ENCODE measurements at regions not wholly inside any gene's neighbourhood (a gene's known extent, or its start where the extent isn't known, plus 50 kb on each side); places are given as distances from the start of the nearest gene placed in this dataset.

GRCh38 chr9:7245976-7246580 is 488.3 kb downstream of the KDM4C start:
- DNase-seq (ENCODE audit: low spot score): no peak
- Histone ChIP-seq H3K4me3 (no peak overlapping the region), H3K27ac (no peak overlapping the region)
- TF ChIP-seq, protein P1, sequence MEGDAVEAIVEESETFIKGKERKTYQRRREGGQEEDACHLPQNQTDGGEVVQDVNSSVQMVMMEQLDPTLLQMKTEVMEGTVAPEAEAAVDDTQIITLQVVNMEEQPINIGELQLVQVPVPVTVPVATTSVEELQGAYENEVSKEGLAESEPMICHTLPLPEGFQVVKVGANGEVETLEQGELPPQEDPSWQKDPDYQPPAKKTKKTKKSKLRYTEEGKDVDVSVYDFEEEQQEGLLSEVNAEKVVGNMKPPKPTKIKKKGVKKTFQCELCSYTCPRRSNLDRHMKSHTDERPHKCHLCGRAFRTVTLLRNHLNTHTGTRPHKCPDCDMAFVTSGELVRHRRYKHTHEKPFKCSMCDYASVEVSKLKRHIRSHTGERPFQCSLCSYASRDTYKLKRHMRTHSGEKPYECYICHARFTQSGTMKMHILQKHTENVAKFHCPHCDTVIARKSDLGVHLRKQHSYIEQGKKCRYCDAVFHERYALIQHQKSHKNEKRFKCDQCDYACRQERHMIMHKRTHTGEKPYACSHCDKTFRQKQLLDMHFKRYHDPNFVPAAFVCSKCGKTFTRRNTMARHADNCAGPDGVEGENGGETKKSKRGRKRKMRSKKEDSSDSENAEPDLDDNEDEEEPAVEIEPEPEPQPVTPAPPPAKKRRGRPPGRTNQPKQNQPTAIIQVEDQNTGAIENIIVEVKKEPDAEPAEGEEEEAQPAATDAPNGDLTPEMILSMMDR (IDR thresholded peaks at IDR 0.05): no peak

DNA sequence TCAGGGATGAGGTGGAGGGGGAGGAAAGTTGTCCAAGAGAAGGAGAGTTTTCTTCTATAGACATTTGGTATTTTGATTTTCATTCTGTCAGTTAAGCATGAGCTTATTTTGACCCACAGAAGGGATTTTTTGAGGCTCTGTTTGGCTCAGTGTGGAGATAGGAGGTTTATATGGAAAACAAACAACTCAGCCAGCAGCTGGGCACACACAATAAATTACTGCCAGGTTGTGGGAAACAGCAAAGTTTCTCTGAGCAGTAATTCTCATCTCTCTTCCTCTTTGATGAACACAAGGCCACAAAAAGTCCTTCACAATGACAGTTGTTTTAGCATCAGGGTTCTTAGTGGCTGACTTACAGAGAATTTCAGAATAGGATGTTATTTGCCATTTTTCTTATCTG is 486.1 kb downstream of the KDM4C start:
- TF ChIP-seq, protein P1 (IDR thresholded peaks at IDR 0.05): no peak
- no peak overlapping the region for H3K27ac ChIP-seq
- DNase-seq (ENCODE audit: low spot score): no peak
- H3K4me3 ChIP-seq: no peak overlapping the region

- no peak overlapping the region for H3K27ac ChIP-seq
- DNase-seq (ENCODE audit: low spot score): no peak
- H3K4me3 ChIP-seq: no peak overlapping the region
- TF ChIP-seq, protein P1 (IDR thresholded peaks at IDR 0.05): no peak
Measured at GRCh38 chr9:7242126-7242525, 484.4 kb downstream of the KDM4C start.

DNA sequence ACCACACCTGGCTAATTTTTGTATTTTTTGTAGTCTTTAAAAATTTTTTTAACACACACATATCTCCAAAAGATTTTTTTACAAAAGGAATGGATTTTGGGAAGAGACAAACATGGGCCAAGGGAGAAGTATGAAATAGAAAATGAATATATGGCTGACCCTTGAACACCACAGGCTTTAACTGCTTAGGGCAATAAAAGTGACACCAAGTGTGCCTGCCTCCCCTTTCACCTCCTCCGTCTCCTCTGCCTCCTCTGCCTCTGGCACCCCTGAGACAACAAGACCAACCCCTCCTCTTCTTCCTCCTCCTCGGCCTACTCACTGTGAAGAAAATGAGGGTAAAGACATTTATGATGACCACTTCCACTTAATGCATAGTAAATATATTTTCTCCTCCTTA is 483.9 kb downstream of the KDM4C start:
- Histone ChIP-seq H3K27ac (no peak overlapping the region), H3K4me3 (no peak overlapping the region)
- no peak for DNase-seq (ENCODE audit: low spot score)
- TF ChIP-seq, protein P1 (IDR thresholded peaks at IDR 0.05): no peak

GRCh38 chr9:7240569-7241311 is 483.0 kb downstream of the KDM4C start:
- no peak for DNase-seq (ENCODE audit: low spot score)
- no peak overlapping the region for H3K4me3 ChIP-seq
- TF ChIP-seq, protein P1 (IDR thresholded peaks at IDR 0.05): no peak
- no peak overlapping the region for H3K27ac ChIP-seq

GRCh38 chr9:7239708-7240107 is 481.9 kb downstream of the KDM4C start:
- no peak for DNase-seq (ENCODE audit: low spot score)
- Histone ChIP-seq H3K27ac (no peak overlapping the region), H3K4me3 (no peak overlapping the region)
- TF ChIP-seq, protein P1 (IDR thresholded peaks at IDR 0.05): no peak

DNA sequence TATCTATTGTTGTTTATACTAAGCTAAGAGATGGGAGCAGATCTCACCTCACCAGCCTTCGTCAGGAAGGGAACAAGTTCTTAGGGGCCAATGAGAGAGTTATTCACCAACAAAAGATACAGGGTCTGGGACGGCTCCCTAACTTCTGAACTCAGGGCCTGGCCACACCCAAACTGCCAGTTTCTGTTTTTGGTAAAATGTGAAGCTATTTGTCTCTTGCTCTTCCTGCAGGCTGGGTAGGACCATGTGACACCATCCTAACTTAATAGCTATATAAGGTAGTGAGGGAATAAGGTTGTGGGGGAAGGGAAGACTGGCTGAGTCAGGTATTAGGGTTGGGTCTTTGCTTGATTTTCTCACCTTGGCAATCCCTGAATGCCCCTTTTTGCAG is 480.5 kb downstream of the KDM4C start:
- TF ChIP-seq, protein P1 (IDR thresholded peaks at IDR 0.05): no peak
- Histone ChIP-seq H3K27ac (no peak overlapping the region), H3K4me3 (no peak overlapping the region)
- no peak for DNase-seq (ENCODE audit: low spot score)

All from coronary artery (tissue), 2 donors.